Caco-2 (cell line): ENCODE measurements at regions not wholly inside any gene's neighbourhood (a gene's known extent, or its start where the extent isn't known, plus 50 kb on each side); places are given as distances from the start of the nearest gene placed in this dataset.

Experiments
- BruUV-seq: library from RNA; stranded (reverse); fragments of 400-500 nt; replicated peaks from 2 replicates; lab custom pipeline; 2021; lab: Mats Ljungman, UMichigan
- CTCF ChIA-PET: fragments of 300-600 bp; sonication (Branson Sonifier 250); formaldehyde crosslinking; loops from one replicate; lab custom pipeline; 2022; ENCODE audit warnings: antibody characterized with exemption; lab: Charles Lee
- POLR2A ChIA-PET: fragments of 300-600 bp; sonication (Branson Sonifier 250); formaldehyde crosslinking; loops from one replicate; lab custom pipeline; 2022; ENCODE audit warnings: antibody characterized with exemption; lab: Charles Lee
- DNase-seq, 2 experiments: peaks; one replicate each; pipeline versions ENCODE4 v3.0.0 to v3.0.0-alpha.2; 2020 to 2022
- H3K27me3 ChIP-seq: replicated peaks from 2 replicates; pipeline ENCODE4 v1.6.0; 2011; ENCODE audit warnings: low read length; ENCODE audit not compliant: control insufficient read depth, insufficient read depth
- H3K36me3 ChIP-seq: 2 replicates; pipeline ENCODE4 v1.5.1; 2011; ENCODE audit warnings: low read length; ENCODE audit not compliant: control insufficient read depth, insufficient read depth
- H3K4me1 ChIP-seq: fragments of 250-450 bp; sonication (Bioruptor Pico); 2 replicates; pipeline ENCODE4 v1.5.1; 2020; ENCODE audit warnings: mild to moderate bottlenecking
- H3K4me3 ChIP-seq: 2 replicates; pipeline ENCODE4 v1.5.1; 2011; ENCODE audit warnings: low read depth, mild to moderate bottlenecking, control low read depth, low read length
- H3K9me3 ChIP-seq: fragments of 250-450 bp; sonication (Bioruptor Pico); 2 replicates; pipeline ENCODE4 v1.5.1; 2020; ENCODE audit warnings: mild to moderate bottlenecking, moderate library complexity
- H3K27ac Mint-ChIP-seq: one replicate; pipeline ENCODE4 v1.8.0; 2022; ENCODE audit warnings: mixed read lengths; ENCODE audit not compliant: unreplicated experiment
- H3K27me3 Mint-ChIP-seq: one replicate; pipeline ENCODE4 v1.8.0; 2022; ENCODE audit warnings: mixed read lengths; ENCODE audit not compliant: insufficient read depth, unreplicated experiment
- H3K36me3 Mint-ChIP-seq: one replicate; pipeline ENCODE4 v1.8.0; 2022; ENCODE audit warnings: mild to moderate bottlenecking, mixed read lengths; ENCODE audit not compliant: insufficient read depth, unreplicated experiment
- H3K4me1 Mint-ChIP-seq: one replicate; pipeline ENCODE4 v1.8.0; 2022; ENCODE audit warnings: low read depth, mixed read lengths; ENCODE audit not compliant: unreplicated experiment
- H3K4me3 Mint-ChIP-seq: one replicate; pipeline ENCODE4 v1.8.0; 2022; ENCODE audit warnings: mild to moderate bottlenecking, moderate library complexity, mixed read lengths; ENCODE audit not compliant: unreplicated experiment
- H3K9me3 Mint-ChIP-seq: one replicate; pipeline ENCODE4 v1.8.0; 2022; ENCODE audit warnings: mixed read lengths; ENCODE audit not compliant: unreplicated experiment
- CTCF ChIP-seq, 2 experiments: fragments of 200-600 bp in 1 of 2; IDR thresholded peaks; 1 replicate in 1 of 2; 2 replicates in 1 of 2; pipeline versions ENCODE4 v1.5.1 to v1.8.0; 2011 to 2022; ENCODE audit warnings: antibody characterized with exemption in 1 of 2, control low read depth in 1 of 2, inconsistent platforms in 1 of 2, low read depth in 1 of 2, low read length in 1 of 2, mild to moderate bottlenecking in 1 of 2, moderate library complexity in 1 of 2; ENCODE audit not compliant: insufficient read depth in 1 of 2, severe bottlenecking in 1 of 2, unreplicated experiment in 1 of 2
- intact Hi-C: fragments of 100-400 bp; cut with micrococcal nuclease; formaldehyde crosslinking; loops from one replicate; pipeline ENCODE4 v1.10.0; 2022; ENCODE audit not compliant: unreplicated experiment

- no peaks in the 10 kb centered on the region for H3K27me3 Mint-ChIP-seq
- CTCF ChIA-PET, result no interaction called here
- POLR2A ChIA-PET, result no interaction called here
- no peak for DNase-seq
- TF ChIP-seq CTCF (IDR thresholded peaks at IDR 0.05; ENCODE audit: insufficient read depth in 1 of 2, low read depth in 1 of 2, low read length in 1 of 2, severe bottlenecking in 1 of 2, unreplicated experiment in 1 of 2), result no peak
- no peak overlapping the region for H3K27ac Mint-ChIP-seq
- H3K27me3 ChIP-seq, result no peaks in the 10 kb centered on the region
- H3K4me3 ChIP-seq, result no peak overlapping the region
- no peaks in the 10 kb centered on the region for H3K9me3 ChIP-seq
- no TSS peak for BruUV-seq
- H3K4me1 Mint-ChIP-seq, result peaks cover 15% of the 10 kb centered on the region
- H3K36me3 Mint-ChIP-seq, result no peaks in the 10 kb centered on the region
- peaks cover 7% of the 10 kb centered on the region for H3K9me3 Mint-ChIP-seq
- peaks cover 8% of the 10 kb centered on the region; the same call in 1 of the 2 replicates for H3K4me1 ChIP-seq
- no peak overlapping the region for H3K4me3 Mint-ChIP-seq
- no peaks in the 10 kb centered on the region for H3K36me3 ChIP-seq
- intact Hi-C loops, result no loop called here
Measured at GRCh38 chr12:21713133-21713532, 55.5 kb upstream of the LDHB start.

GRCh38 chr12:21710958-21711775, 53.5 kb upstream of the LDHB start:
- no peaks in the 10 kb centered on the region for H3K36me3 Mint-ChIP-seq
- intact Hi-C loops, result no loop called here
- peaks cover 15% of the 10 kb centered on the region for H3K4me1 Mint-ChIP-seq
- no peak overlapping the region for H3K4me3 ChIP-seq
- DNase-seq, result no peak
- H3K27ac Mint-ChIP-seq, result no peak overlapping the region
- no peak for TF ChIP-seq CTCF (IDR thresholded peaks at IDR 0.05; ENCODE audit: insufficient read depth in 1 of 2, low read depth in 1 of 2, low read length in 1 of 2, severe bottlenecking in 1 of 2, unreplicated experiment in 1 of 2)
- no peak overlapping the region for H3K4me3 Mint-ChIP-seq
- H3K4me1 ChIP-seq, result peaks cover 8% of the 10 kb centered on the region; the same call in 1 of the 2 replicates
- POLR2A ChIA-PET, result no interaction called here
- CTCF ChIA-PET, result interaction anchor here (0.9 kb wide), 1 partner anchor 13 kb away, joined by 3 read pairs; no protein-coding TSS in a partner anchor
- H3K9me3 Mint-ChIP-seq, result no peaks in the 10 kb centered on the region
- no peaks in the 10 kb centered on the region for H3K9me3 ChIP-seq
- no peaks in the 10 kb centered on the region for H3K27me3 Mint-ChIP-seq
- H3K36me3 ChIP-seq, result no peaks in the 10 kb centered on the region
- H3K27me3 ChIP-seq, result no peaks in the 10 kb centered on the region
- no TSS peak for BruUV-seq
